ENCODE measurements at regions not wholly inside any gene's neighbourhood (a gene's known extent, or its start where the extent isn't known, plus 50 kb on each side); places are given as distances from the start of the nearest gene placed in this dataset.
A peak's percentile ranks its signal among the peaks of the same experiment; 100 is the strongest.

DNA sequence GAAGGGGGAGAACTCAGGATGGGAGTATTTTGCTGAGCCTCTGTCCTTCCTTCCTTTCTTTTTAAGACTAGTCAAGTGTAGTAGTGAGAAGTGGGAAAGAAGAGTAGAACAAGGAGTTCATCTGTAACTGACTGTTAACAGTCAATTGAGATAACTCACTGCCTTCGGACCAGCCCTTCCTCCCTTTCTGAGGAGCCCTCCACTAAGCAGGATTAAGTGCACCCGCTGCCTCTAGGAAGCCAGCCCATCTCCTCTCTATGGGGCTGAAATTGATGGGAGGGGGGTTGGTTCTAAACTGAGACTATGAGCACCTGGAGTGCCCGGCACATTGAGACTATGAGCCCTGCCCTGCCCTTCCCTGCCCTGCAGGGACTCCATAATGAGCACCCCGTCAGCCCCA, 72.7 kb upstream of the TINAGL1 start:
- H3K36me3 ChIP-seq: no peaks in the 10 kb centered on the region
- DNase-seq (no peak), ATAC-seq (no peak)
- no peak overlapping the region for H3K27ac ChIP-seq
- H3K9me3 ChIP-seq: no peaks in the 10 kb centered on the region
- H3K4me3 ChIP-seq: no peak overlapping the region
- no peaks in the 10 kb centered on the region for H3K4me1 ChIP-seq
- TF ChIP-seq, protein P1, sequence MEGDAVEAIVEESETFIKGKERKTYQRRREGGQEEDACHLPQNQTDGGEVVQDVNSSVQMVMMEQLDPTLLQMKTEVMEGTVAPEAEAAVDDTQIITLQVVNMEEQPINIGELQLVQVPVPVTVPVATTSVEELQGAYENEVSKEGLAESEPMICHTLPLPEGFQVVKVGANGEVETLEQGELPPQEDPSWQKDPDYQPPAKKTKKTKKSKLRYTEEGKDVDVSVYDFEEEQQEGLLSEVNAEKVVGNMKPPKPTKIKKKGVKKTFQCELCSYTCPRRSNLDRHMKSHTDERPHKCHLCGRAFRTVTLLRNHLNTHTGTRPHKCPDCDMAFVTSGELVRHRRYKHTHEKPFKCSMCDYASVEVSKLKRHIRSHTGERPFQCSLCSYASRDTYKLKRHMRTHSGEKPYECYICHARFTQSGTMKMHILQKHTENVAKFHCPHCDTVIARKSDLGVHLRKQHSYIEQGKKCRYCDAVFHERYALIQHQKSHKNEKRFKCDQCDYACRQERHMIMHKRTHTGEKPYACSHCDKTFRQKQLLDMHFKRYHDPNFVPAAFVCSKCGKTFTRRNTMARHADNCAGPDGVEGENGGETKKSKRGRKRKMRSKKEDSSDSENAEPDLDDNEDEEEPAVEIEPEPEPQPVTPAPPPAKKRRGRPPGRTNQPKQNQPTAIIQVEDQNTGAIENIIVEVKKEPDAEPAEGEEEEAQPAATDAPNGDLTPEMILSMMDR (IDR thresholded peaks at IDR 0.05): no peak
- H3K27me3 ChIP-seq: peaks cover 5% of the 10 kb centered on the region
- intact Hi-C loops (cut with DNase I): no loop called here

DNA sequence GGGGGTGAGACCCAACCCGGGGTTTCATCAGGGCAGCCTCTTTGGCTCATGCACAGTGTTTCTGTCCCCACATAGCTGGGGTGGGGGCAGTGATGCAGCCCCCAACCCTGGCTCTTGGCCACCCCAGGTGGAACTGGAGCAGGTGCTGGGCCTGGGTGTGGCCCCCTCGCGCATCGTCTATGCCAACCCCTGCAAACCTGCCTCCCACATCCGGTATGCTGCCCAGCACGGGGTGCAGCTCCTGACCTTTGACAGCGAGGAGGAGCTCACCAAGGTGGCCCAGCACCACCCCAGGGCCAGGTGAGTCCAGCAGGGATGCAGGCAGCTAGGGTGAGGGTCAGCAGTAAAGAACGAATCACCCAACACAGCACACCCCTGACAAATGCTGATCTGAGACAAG, 72.3 kb upstream of the TINAGL1 start:
- ATAC-seq (no peak), DNase-seq (no peak)
- no peaks in the 10 kb centered on the region for H3K9me3 ChIP-seq
- H3K4me3 ChIP-seq: no peak overlapping the region
- H3K36me3 ChIP-seq: no peaks in the 10 kb centered on the region
- H3K27ac ChIP-seq: no peak overlapping the region
- peaks cover 5% of the 10 kb centered on the region for H3K27me3 ChIP-seq
- H3K4me1 ChIP-seq: no peaks in the 10 kb centered on the region
- TF ChIP-seq, protein P1 (IDR thresholded peaks at IDR 0.05): no peak
- intact Hi-C loops (cut with DNase I): no loop called here

GRCh38 chr1:31505911-31506497, 70.3 kb upstream of the TINAGL1 start:
- DNase-seq: no peak

GRCh38 chr1:31507221-31507620, 69.1 kb upstream of the TINAGL1 start:
- Histone ChIP-seq H3K4me3 (no peak overlapping the region), H3K36me3 (no peaks in the 10 kb centered on the region), H3K4me1 (no peaks in the 10 kb centered on the region), H3K27me3 (peaks cover 5% of the 10 kb centered on the region), H3K27ac (no peak overlapping the region), H3K9me3 (no peaks in the 10 kb centered on the region)
- no peak for ATAC-seq
- TF ChIP-seq, protein P1 (IDR thresholded peaks at IDR 0.05): no peak
- DNase-seq: no peak
- intact Hi-C loops (cut with DNase I): no loop called here

More at GRCh38 chr1:31505911-31506497, 70.3 kb upstream of the TINAGL1 start:
- TF ChIP-seq, protein P1 (IDR thresholded peaks at IDR 0.05): no peak
- Histone ChIP-seq H3K27ac (no peak overlapping the region), H3K9me3 (no peaks in the 10 kb centered on the region), H3K4me1 (no peaks in the 10 kb centered on the region), H3K27me3 (peaks cover 5% of the 10 kb centered on the region), H3K36me3 (no peaks in the 10 kb centered on the region), H3K4me3 (no peak overlapping the region)
- intact Hi-C loops (cut with DNase I): no loop called here
- peak; percentile 5 for ATAC-seq

GRCh38 chr1:31507676-31508530, 68.4 kb upstream of the TINAGL1 start:
- H3K27ac ChIP-seq: no peak overlapping the region
- DNase-seq (no peak), ATAC-seq (no peak)
- no peaks in the 10 kb centered on the region for H3K9me3 ChIP-seq
- H3K4me3 ChIP-seq: no peak overlapping the region
- H3K27me3 ChIP-seq: peaks cover 5% of the 10 kb centered on the region
- TF ChIP-seq, protein P1 (IDR thresholded peaks at IDR 0.05): no peak
- H3K36me3 ChIP-seq: no peaks in the 10 kb centered on the region
- no peaks in the 10 kb centered on the region for H3K4me1 ChIP-seq
- intact Hi-C loops (cut with DNase I): no loop called here
